HepG2 (cell line): ENCODE measurements at regions not wholly inside any gene's neighbourhood (a gene's known extent, or its start where the extent isn't known, plus 50 kb on each side); places are given as distances from the start of the nearest gene placed in this dataset.

ENCODE experiments used
- ATAC-seq: fragments of 200-7000 bp; cut with Tn5 transposase; 3 replicates; pipeline ENCODE4 v1.9.1; 2020; ENCODE audit warnings: mild to moderate bottlenecking, moderate library complexity
- BruUV-seq: library from RNA; stranded (reverse); fragments of 400-500 nt; replicated peaks from 2 replicates; lab custom pipeline; 2021; lab: Mats Ljungman, UMichigan
- CTCF ChIA-PET: fragments of 300-600 bp; formaldehyde crosslinking; extraction: SDS; loops from one replicate; lab custom pipeline; 2021; ENCODE audit warnings: low total read pairs, inconsistent platforms, low intra/inter-chr PET ratio; lab: Yijun Ruan, JAX
- POLR2A ChIA-PET: fragments of 350-600 bp; sonication (Branson Sonifier 250); formaldehyde crosslinking; loops from one replicate; lab custom pipeline; 2020; ENCODE audit warnings: antibody characterized with exemption, inconsistent platforms; lab: Yijun Ruan, JAX
- DNase-seq: peaks from one replicate; pipeline ENCODE4 v3.0.0-alpha.2; 2015; ENCODE audit warnings: low spot score
- FAIRE-seq: peaks from 3 replicates; lab custom pipeline; 2011; peaks lifted over from hg19 to GRCh38; lab: Jason Lieb, UNC
- H2AFZ ChIP-seq: one replicate; pipeline ENCODE4 v1.6.1; 2011; ENCODE audit warnings: low read length, inconsistent platforms
- H3K27ac ChIP-seq: fragments of 300-600 bp; 3 replicates; pipeline ENCODE4 v1.8.0; 2011; ENCODE audit warnings: mixed run types, mild to moderate bottlenecking, mixed read lengths, low read length, inconsistent platforms; ENCODE audit not compliant: insufficient read depth; ENCODE audit errors: extremely low read length
- H3K27me3 ChIP-seq, 2 experiments: fragments of 200-600 bp in 1 of 2; 2 replicates in 1 of 2; 3 replicates in 1 of 2; pipeline versions ENCODE4 v1.6.0 to v1.8.0; 2011; ENCODE audit warnings: low read length in 2 of 2, mild to moderate bottlenecking in 2 of 2, moderate library complexity in 2 of 2, inconsistent platforms in 1 of 2; ENCODE audit not compliant: insufficient read depth in 2 of 2, control insufficient read depth in 1 of 2
- H3K36me3 ChIP-seq, 2 experiments: fragments of 200-600 bp in 1 of 2; replicated peaks in 1 of 2; 2 replicates in 1 of 2; 3 replicates in 1 of 2; pipeline versions ENCODE4 v1.5.1 to v1.8.0; 2011; ENCODE audit warnings: low read length in 2 of 2, inconsistent platforms in 1 of 2; ENCODE audit not compliant: insufficient read depth in 2 of 2, control insufficient read depth in 1 of 2
- H3K4me1 ChIP-seq: 2 replicates; pipeline ENCODE4 v1.5.1; 2012; ENCODE audit warnings: low read length, inconsistent platforms; ENCODE audit not compliant: insufficient read depth
- H3K4me2 ChIP-seq: 2 replicates; pipeline ENCODE4 v1.6.0; 2011; ENCODE audit warnings: low read depth, low read length, inconsistent platforms
- H3K4me3 ChIP-seq, 3 experiments: fragments of 200-600 bp in 1 of 3; sonication (generic), shearing (Covaris generic) in 1 of 3; replicated peaks in 1 of 3; 2 replicates each; pipeline ENCODE4 v1.5.1; 2011 to 2016; ENCODE audit warnings: low read length in 3 of 3, inconsistent platforms in 2 of 3, low read depth in 2 of 3, mild to moderate bottlenecking in 2 of 3, control low read depth in 1 of 3, mixed read lengths in 1 of 3; ENCODE audit not compliant: insufficient read depth in 1 of 3
- H3K79me2 ChIP-seq: one replicate; pipeline ENCODE4 v1.6.1; 2011; ENCODE audit warnings: low read length, inconsistent platforms; ENCODE audit not compliant: insufficient read depth
- H3K9ac ChIP-seq: 2 replicates; pipeline ENCODE4 v1.6.0; 2011; ENCODE audit warnings: mild to moderate bottlenecking, low read depth, low read length, inconsistent platforms; ENCODE audit not compliant: insufficient read depth
- H3K9me3 ChIP-seq: 2 replicates; pipeline ENCODE4 v1.5.1; 2012; ENCODE audit warnings: mild to moderate bottlenecking, low read length
- H4K20me1 ChIP-seq: 2 replicates; pipeline ENCODE4 v1.6.0; 2011; ENCODE audit warnings: inconsistent platforms, mild to moderate bottlenecking, low read length, moderate library complexity; ENCODE audit not compliant: insufficient read depth
- ELF4 ChIP-seq: sonication (generic); formaldehyde crosslinking; IDR thresholded peaks from 2 replicates; pipeline ENCODE4 v1.5.0; 2020; ENCODE audit warnings: missing genetic modification reagents, mild to moderate bottlenecking, moderate library complexity, borderline replicate concordance
- GPBP1L1 ChIP-seq: sonication (generic); formaldehyde crosslinking; IDR thresholded peaks from 2 replicates; pipeline ENCODE4 v1.5.0; 2020; ENCODE audit warnings: mild to moderate bottlenecking, missing genetic modification reagents
- GZF1 ChIP-seq: sonication (generic); formaldehyde crosslinking; IDR thresholded peaks from 2 replicates; pipeline ENCODE4 v1.5.1; 2020; ENCODE audit warnings: mild to moderate bottlenecking, missing genetic modification reagents
- HINFP ChIP-seq: sonication (generic); formaldehyde crosslinking; IDR thresholded peaks from 2 replicates; pipeline ENCODE4 v1.4.0; 2020; ENCODE audit warnings: low read depth, mild to moderate bottlenecking, missing genetic modification reagents
- MAF1 ChIP-seq: sonication (generic); formaldehyde crosslinking; IDR thresholded peaks from 2 replicates; pipeline ENCODE4 v1.5.0; 2020; ENCODE audit warnings: missing genetic modification reagents, borderline replicate concordance
- NR2F6 ChIP-seq, 2 experiments: IDR thresholded peaks; 2 replicates each; pipeline ENCODE4 v1.6.1; 2016; ENCODE audit warnings: antibody characterized with exemption in 1 of 2, mild to moderate bottlenecking in 1 of 2
- RCOR2 ChIP-seq: IDR thresholded peaks from 2 replicates; pipeline ENCODE4 v1.6.1; 2016; ENCODE audit warnings: missing biosample characterization, missing genetic modification reagents
- ZNF264 ChIP-seq: sonication (generic); formaldehyde crosslinking; IDR thresholded peaks from 2 replicates; pipeline ENCODE4 v1.4.0; 2020; ENCODE audit warnings: missing genetic modification reagents
- WGBS: methylation state at CpG from one replicate; pipeline ENCODE4 v1.1.6; 2017; ENCODE audit warnings: low lambda C conversion rate; 5-methylcytosine and 5-hydroxymethylcytosine counted together
- in situ Hi-C: cut with HindIII; loops from 2 replicates; pipeline ENCODE4 v1.10.0; 2017; ENCODE audit warnings: low pct_unique_long_range_greater_than_20kb; ENCODE audit not compliant: extremely low pct_ligation_motif_present
- intact Hi-C: fragments of 100-400 bp; cut with micrococcal nuclease; formaldehyde crosslinking; loops from one replicate; pipeline ENCODE4 v1.10.0; 2022; ENCODE audit not compliant: unreplicated experiment

DNA sequence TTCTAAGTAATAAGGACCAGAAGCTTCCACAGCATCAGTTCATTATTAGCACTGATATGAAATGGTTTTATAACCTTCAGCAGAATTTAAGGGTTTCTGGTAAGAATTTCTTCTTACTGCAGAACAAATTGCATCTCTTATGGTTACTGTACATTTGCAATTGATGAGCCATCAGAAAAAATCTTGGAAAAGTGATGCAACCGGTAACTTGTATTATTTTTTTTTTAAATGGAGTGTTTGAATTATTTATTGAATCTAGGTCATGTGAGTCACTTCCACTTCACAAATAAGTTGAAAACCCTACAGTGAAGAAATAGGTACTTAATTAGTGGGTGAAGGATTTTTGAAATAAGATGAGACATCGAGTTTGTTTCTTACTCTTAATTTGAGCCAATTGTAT lies 786.0 kb downstream of the TUSC7 start:
- no peak for TF ChIP-seq ZNF264 (CRISPR knock-in tag)
- TF ChIP-seq GZF1, result no peak
- no peak for TF ChIP-seq MAF1 (CRISPR knock-in tag)
- no peak for TF ChIP-seq RCOR2
- TF ChIP-seq HINFP (CRISPR knock-in tag), result no peak
- TF ChIP-seq ELF4 (CRISPR knock-in tag), result no peak
- TF ChIP-seq GPBP1L1 (CRISPR knock-in tag), result no peak
- no peak for TF ChIP-seq NR2F6 (IDR thresholded peaks at IDR 0.05)
- no peak for TF ChIP-seq NR2F6 (CRISPR knock-in tag; IDR thresholded peaks at IDR 0.05)
- 5% methylated on average over 2 of the region's 2 CpGs for WGBS
- no peak overlapping the region for H3K27ac ChIP-seq
- ATAC-seq (no peak), DNase-seq (no peak), FAIRE-seq (no peak)
- no peak overlapping the region for H3K4me3 ChIP-seq
- in situ Hi-C loops, result no loop called here
- intact Hi-C loops, result no loop called here
- no peaks in the 10 kb centered on the region for H4K20me1 ChIP-seq
- CTCF ChIA-PET, result no interaction called here
- POLR2A ChIA-PET, result no interaction called here
- no TSS peak for BruUV-seq
- H3K4me1 ChIP-seq, result no peaks in the 10 kb centered on the region
- no peak overlapping the region for H3K4me2 ChIP-seq
- H3K9ac ChIP-seq, result no peak overlapping the region
- H3K27me3 ChIP-seq, result no peaks in the 10 kb centered on the region
- H2AFZ ChIP-seq, result no peak overlapping the region
- H3K36me3 ChIP-seq, result no peaks in the 10 kb centered on the region
- no peaks in the 10 kb centered on the region for H3K79me2 ChIP-seq
- H3K9me3 ChIP-seq, result no peaks in the 10 kb centered on the region
